Caco-2 (cell line): ENCODE measurements at regions not wholly inside any gene's neighbourhood (a gene's known extent, or its start where the extent isn't known, plus 50 kb on each side); places are given as distances from the start of the nearest gene placed in this dataset.

Experiments used
- BruUV-seq: library from RNA; stranded (reverse); fragments of 400-500 nt; replicated peaks from 2 replicates; lab custom pipeline; 2021; lab: Mats Ljungman, UMichigan
- CTCF ChIA-PET: fragments of 300-600 bp; sonication (Branson Sonifier 250); formaldehyde crosslinking; loops from one replicate; lab custom pipeline; 2022; ENCODE audit warnings: antibody characterized with exemption; lab: Charles Lee
- POLR2A ChIA-PET: fragments of 300-600 bp; sonication (Branson Sonifier 250); formaldehyde crosslinking; loops from one replicate; lab custom pipeline; 2022; ENCODE audit warnings: antibody characterized with exemption; lab: Charles Lee
- DNase-seq, 2 experiments: peaks; one replicate each; pipeline versions ENCODE4 v3.0.0 to v3.0.0-alpha.2; 2020 to 2022
- H3K27me3 ChIP-seq: replicated peaks from 2 replicates; pipeline ENCODE4 v1.6.0; 2011; ENCODE audit warnings: low read length; ENCODE audit not compliant: control insufficient read depth, insufficient read depth
- H3K36me3 ChIP-seq: 2 replicates; pipeline ENCODE4 v1.5.1; 2011; ENCODE audit warnings: low read length; ENCODE audit not compliant: control insufficient read depth, insufficient read depth
- H3K4me1 ChIP-seq: fragments of 250-450 bp; sonication (Bioruptor Pico); 2 replicates; pipeline ENCODE4 v1.5.1; 2020; ENCODE audit warnings: mild to moderate bottlenecking
- H3K4me3 ChIP-seq: 2 replicates; pipeline ENCODE4 v1.5.1; 2011; ENCODE audit warnings: low read depth, mild to moderate bottlenecking, control low read depth, low read length
- H3K9me3 ChIP-seq: fragments of 250-450 bp; sonication (Bioruptor Pico); 2 replicates; pipeline ENCODE4 v1.5.1; 2020; ENCODE audit warnings: mild to moderate bottlenecking, moderate library complexity
- H3K27ac Mint-ChIP-seq: one replicate; pipeline ENCODE4 v1.8.0; 2022; ENCODE audit warnings: mixed read lengths; ENCODE audit not compliant: unreplicated experiment
- H3K27me3 Mint-ChIP-seq: one replicate; pipeline ENCODE4 v1.8.0; 2022; ENCODE audit warnings: mixed read lengths; ENCODE audit not compliant: insufficient read depth, unreplicated experiment
- H3K36me3 Mint-ChIP-seq: one replicate; pipeline ENCODE4 v1.8.0; 2022; ENCODE audit warnings: mild to moderate bottlenecking, mixed read lengths; ENCODE audit not compliant: insufficient read depth, unreplicated experiment
- H3K4me1 Mint-ChIP-seq: one replicate; pipeline ENCODE4 v1.8.0; 2022; ENCODE audit warnings: low read depth, mixed read lengths; ENCODE audit not compliant: unreplicated experiment
- H3K4me3 Mint-ChIP-seq: one replicate; pipeline ENCODE4 v1.8.0; 2022; ENCODE audit warnings: mild to moderate bottlenecking, moderate library complexity, mixed read lengths; ENCODE audit not compliant: unreplicated experiment
- H3K9me3 Mint-ChIP-seq: one replicate; pipeline ENCODE4 v1.8.0; 2022; ENCODE audit warnings: mixed read lengths; ENCODE audit not compliant: unreplicated experiment
- intact Hi-C: fragments of 100-400 bp; cut with micrococcal nuclease; formaldehyde crosslinking; loops from one replicate; pipeline ENCODE4 v1.10.0; 2022; ENCODE audit not compliant: unreplicated experiment
- TF ChIP-seq, protein P1 (sequence below), 2 experiments: fragments of 200-600 bp in 1 of 2; IDR thresholded peaks; 1 replicate in 1 of 2; 2 replicates in 1 of 2; pipeline versions ENCODE4 v1.5.1 to v1.8.0; 2011 to 2022; ENCODE audit warnings: antibody characterized with exemption in 1 of 2, control low read depth in 1 of 2, inconsistent platforms in 1 of 2, low read depth in 1 of 2, low read length in 1 of 2, mild to moderate bottlenecking in 1 of 2, moderate library complexity in 1 of 2; ENCODE audit not compliant: insufficient read depth in 1 of 2, severe bottlenecking in 1 of 2, unreplicated experiment in 1 of 2

GRCh38 chr10:78731675-78732074 is 337.1 kb upstream of the ZMIZ1 start:
- BruUV-seq, result no TSS peak
- no peaks in the 10 kb centered on the region for H3K36me3 ChIP-seq
- no peaks in the 10 kb centered on the region for H3K9me3 ChIP-seq
- ChIA-PET POLR2A (no interaction called here), CTCF (no interaction called here)
- Mint-ChIP-seq H3K27me3 (peaks cover 4% of the 10 kb centered on the region), H3K4me3 (no peak overlapping the region), H3K27ac (no peak overlapping the region), H3K9me3 (no peaks in the 10 kb centered on the region), H3K4me1 (no peaks in the 10 kb centered on the region), H3K36me3 (no peaks in the 10 kb centered on the region)
- H3K4me1 ChIP-seq, result 0 out of 2 replicates have a peak, but pooled peaks cover 6% of the 10 kb centered on the region
- intact Hi-C loops, result no loop called here
- TF ChIP-seq, protein P1, sequence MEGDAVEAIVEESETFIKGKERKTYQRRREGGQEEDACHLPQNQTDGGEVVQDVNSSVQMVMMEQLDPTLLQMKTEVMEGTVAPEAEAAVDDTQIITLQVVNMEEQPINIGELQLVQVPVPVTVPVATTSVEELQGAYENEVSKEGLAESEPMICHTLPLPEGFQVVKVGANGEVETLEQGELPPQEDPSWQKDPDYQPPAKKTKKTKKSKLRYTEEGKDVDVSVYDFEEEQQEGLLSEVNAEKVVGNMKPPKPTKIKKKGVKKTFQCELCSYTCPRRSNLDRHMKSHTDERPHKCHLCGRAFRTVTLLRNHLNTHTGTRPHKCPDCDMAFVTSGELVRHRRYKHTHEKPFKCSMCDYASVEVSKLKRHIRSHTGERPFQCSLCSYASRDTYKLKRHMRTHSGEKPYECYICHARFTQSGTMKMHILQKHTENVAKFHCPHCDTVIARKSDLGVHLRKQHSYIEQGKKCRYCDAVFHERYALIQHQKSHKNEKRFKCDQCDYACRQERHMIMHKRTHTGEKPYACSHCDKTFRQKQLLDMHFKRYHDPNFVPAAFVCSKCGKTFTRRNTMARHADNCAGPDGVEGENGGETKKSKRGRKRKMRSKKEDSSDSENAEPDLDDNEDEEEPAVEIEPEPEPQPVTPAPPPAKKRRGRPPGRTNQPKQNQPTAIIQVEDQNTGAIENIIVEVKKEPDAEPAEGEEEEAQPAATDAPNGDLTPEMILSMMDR (IDR thresholded peaks at IDR 0.05; ENCODE audit: insufficient read depth in 1 of 2, low read depth in 1 of 2, low read length in 1 of 2, severe bottlenecking in 1 of 2, unreplicated experiment in 1 of 2), result no peak
- no peak overlapping the region for H3K4me3 ChIP-seq
- H3K27me3 ChIP-seq, result no peaks in the 10 kb centered on the region
- DNase-seq, result no peak

GRCh38 chr10:78732381-78732780 is 336.4 kb upstream of the ZMIZ1 start:
- Histone ChIP-seq H3K4me3 (no peak overlapping the region), H3K27me3 (no peaks in the 10 kb centered on the region), H3K36me3 (no peaks in the 10 kb centered on the region), H3K9me3 (no peaks in the 10 kb centered on the region), H3K4me1 (0 out of 2 replicates have a peak, but pooled peaks cover 6% of the 10 kb centered on the region)
- Mint-ChIP-seq H3K4me3 (no peak overlapping the region), H3K4me1 (no peaks in the 10 kb centered on the region), H3K27me3 (peaks cover 4% of the 10 kb centered on the region), H3K27ac (no peak overlapping the region), H3K9me3 (no peaks in the 10 kb centered on the region), H3K36me3 (no peaks in the 10 kb centered on the region)
- BruUV-seq, result no TSS peak
- TF ChIP-seq, protein P1 (IDR thresholded peaks at IDR 0.05; ENCODE audit: insufficient read depth in 1 of 2, low read depth in 1 of 2, low read length in 1 of 2, severe bottlenecking in 1 of 2, unreplicated experiment in 1 of 2), result no peak
- intact Hi-C loops, result no loop called here
- ChIA-PET POLR2A (no interaction called here), CTCF (no interaction called here)
- no peak for DNase-seq

DNA sequence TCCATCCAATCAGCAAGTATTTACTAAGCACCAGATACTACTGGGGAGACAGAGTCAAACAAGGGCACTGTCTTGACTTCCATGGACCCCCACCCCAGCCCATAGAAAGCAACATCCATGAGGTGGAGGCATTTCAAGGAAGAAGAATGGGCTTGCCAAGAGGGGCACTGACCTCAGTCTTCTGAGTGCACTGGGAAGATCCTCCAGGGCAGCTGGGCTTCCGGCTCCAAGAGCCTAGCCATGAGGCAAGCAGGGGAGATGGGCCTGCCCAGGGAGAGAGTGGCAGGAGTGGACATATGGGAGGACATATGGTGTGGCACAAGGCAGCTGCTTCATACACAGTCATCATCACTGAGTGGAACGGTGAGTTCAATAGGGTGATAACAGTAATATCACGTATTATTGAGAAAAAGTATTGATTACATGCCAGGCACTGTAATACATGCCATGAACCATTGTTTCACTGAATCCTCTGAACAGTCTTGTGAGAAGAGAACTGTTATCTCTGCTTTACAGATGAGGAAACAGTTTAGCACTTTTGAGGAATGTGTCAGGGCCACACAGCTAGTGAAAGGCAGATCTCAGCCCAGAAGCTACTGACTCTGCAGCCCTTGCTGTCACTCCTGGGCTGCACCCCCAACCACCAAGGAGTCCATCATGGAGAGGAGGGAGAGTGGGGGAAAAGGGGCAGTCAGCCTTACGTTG is 331.7 kb upstream of the ZMIZ1 start:
- CTCF ChIA-PET, result no interaction called here
- no peaks in the 10 kb centered on the region for H3K36me3 ChIP-seq
- intact Hi-C loops, result no loop called here
- no peaks in the 10 kb centered on the region for H3K9me3 Mint-ChIP-seq
- no peak overlapping the region for H3K4me3 Mint-ChIP-seq
- peaks cover 10% of the 10 kb centered on the region for H3K4me1 Mint-ChIP-seq
- no peak for DNase-seq
- H3K4me3 ChIP-seq, result no peak overlapping the region
- H3K4me1 ChIP-seq, result peaks cover 14% of the 10 kb centered on the region; the same call in 1 of the 2 replicates
- no peaks in the 10 kb centered on the region for H3K27me3 ChIP-seq
- H3K36me3 Mint-ChIP-seq, result no peaks in the 10 kb centered on the region
- no peaks in the 10 kb centered on the region for H3K27me3 Mint-ChIP-seq
- POLR2A ChIA-PET, result no interaction called here
- no peak overlapping the region for H3K27ac Mint-ChIP-seq
- BruUV-seq, result no TSS peak
- TF ChIP-seq, protein P1 (IDR thresholded peaks at IDR 0.05; ENCODE audit: insufficient read depth in 1 of 2, low read depth in 1 of 2, low read length in 1 of 2, severe bottlenecking in 1 of 2, unreplicated experiment in 1 of 2), result no peak
- H3K9me3 ChIP-seq, result no peaks in the 10 kb centered on the region
